Osteocyte (in vitro differentiated cells): ENCODE measurements at regions not wholly inside any gene's neighbourhood (a gene's known extent, or its start where the extent isn't known, plus 50 kb on each side); places are given as distances from the start of the nearest gene placed in this dataset.

Experiments
- DNase-seq: peaks from one replicate; pipeline ENCODE4 v3.0.0; 2021; ENCODE audit warnings: mixed read lengths; ENCODE audit not compliant: unreplicated experiment; ENCODE audit errors: extremely low spot score
- H3K27ac Mint-ChIP-seq: one replicate; pipeline ENCODE4 v1.8.0; 2021; ENCODE audit warnings: mild to moderate bottlenecking, mixed read lengths; ENCODE audit not compliant: unreplicated experiment
- H3K27me3 Mint-ChIP-seq: one replicate; pipeline ENCODE4 v1.8.0; 2021; ENCODE audit warnings: mixed read lengths; ENCODE audit not compliant: unreplicated experiment
- H3K36me3 Mint-ChIP-seq: one replicate; pipeline ENCODE4 v1.8.0; 2021; ENCODE audit warnings: mixed read lengths; ENCODE audit not compliant: unreplicated experiment
- H3K4me1 Mint-ChIP-seq: one replicate; pipeline ENCODE4 v1.8.0; 2021; ENCODE audit warnings: mixed read lengths; ENCODE audit not compliant: unreplicated experiment
- H3K4me3 Mint-ChIP-seq: one replicate; pipeline ENCODE4 v1.8.0; 2021; ENCODE audit warnings: mild to moderate bottlenecking, moderate library complexity, mixed read lengths; ENCODE audit not compliant: unreplicated experiment
- H3K9me3 Mint-ChIP-seq: one replicate; pipeline ENCODE4 v1.8.0; 2021; ENCODE audit warnings: mixed read lengths; ENCODE audit not compliant: unreplicated experiment
- CTCF ChIP-seq: fragments of 200-600 bp; sonication (generic); IDR thresholded peaks from 2 replicates; pipeline ENCODE4 v1.5.0; 2021; ENCODE audit warnings: antibody characterized with exemption, mild to moderate bottlenecking, moderate library complexity

GRCh38 chr10:29407280-29407858 lies 118.5 kb downstream of the LYZL1 start:
- Mint-ChIP-seq H3K4me1 (no peaks in the 10 kb centered on the region), H3K27ac (no peak overlapping the region), H3K9me3 (peaks cover 18% of the 10 kb centered on the region), H3K27me3 (peaks cover 16% of the 10 kb centered on the region), H3K36me3 (no peaks in the 10 kb centered on the region), H3K4me3 (no peak overlapping the region)
- TF ChIP-seq CTCF: no peak
- DNase-seq: no peak
